ENCODE measurements at regions not wholly inside any gene's neighbourhood (a gene's known extent, or its start where the extent isn't known, plus 50 kb on each side); places are given as distances from the start of the nearest gene placed in this dataset.

GRCh38 chr6:111989743-111990142 lies 64.2 kb upstream of the CCN6 start:
- DNase-seq: no peak

GRCh38 chr6:111990214-111990613 lies 63.7 kb upstream of the CCN6 start:
- DNase-seq: no peak

GRCh38 chr6:111992851-111993250 lies 61.1 kb upstream of the CCN6 start:
- peak; percentile 83 for DNase-seq

GRCh38 chr6:111993342-111993741 lies 60.6 kb upstream of the CCN6 start:
- DNase-seq: no peak

GRCh38 chr6:111994791-111995190 lies 59.1 kb upstream of the CCN6 start:
- DNase-seq: no peak

GRCh38 chr6:111995404-111995803 lies 58.5 kb upstream of the CCN6 start:
- DNase-seq: no peak

GRCh38 chr6:111996144-111996865 lies 57.6 kb upstream of the CCN6 start:
- DNase-seq: no peak

- DNase-seq: peak; percentile 92
Observed at GRCh38 chr6:111997078-111997852, 56.6 kb upstream of the CCN6 start.

- DNase-seq: no peak
Observed at GRCh38 chr6:111997853-111998208, 56.1 kb upstream of the CCN6 start.

- DNase-seq: no peak
Observed at GRCh38 chr6:112002307-112002706, 51.6 kb upstream of the CCN6 start.
